NK-92 treated with Interleukin-12 subunit alpha and Interleukin-12 subunit beta, amount 100 ng/mL, for 24 hours (cell line): ENCODE measurements at regions not wholly inside any gene's neighbourhood (a gene's known extent, or its start where the extent isn't known, plus 50 kb on each side); places are given as distances from the start of the nearest gene placed in this dataset.

Experiments used
- DNase-seq: peaks from one replicate; lab custom pipeline; 2025; lab: John Stamatoyannopoulos, UW

GRCh38 chr3:34783876-34784275 lies 855.4 kb upstream of the ARPP21 start:
- DNase-seq = no peak

GRCh38 chr3:34793057-34793456 lies 846.3 kb upstream of the ARPP21 start:
- DNase-seq = no peak

GRCh38 chr3:34807611-34808010 lies 831.7 kb upstream of the ARPP21 start:
- DNase-seq = no peak

GRCh38 chr3:34808287-34808686 lies 831.0 kb upstream of the ARPP21 start:
- no peak for DNase-seq

GRCh38 chr3:34828847-34829246 lies 810.5 kb upstream of the ARPP21 start:
- DNase-seq = no peak

GRCh38 chr3:34832865-34833508 lies 806.3 kb upstream of the ARPP21 start:
- no peak for DNase-seq

GRCh38 chr3:34837848-34838741 lies 801.2 kb upstream of the ARPP21 start:
- DNase-seq = no peak

GRCh38 chr3:34842706-34843480 lies 796.4 kb upstream of the ARPP21 start:
- DNase-seq = no peak

GRCh38 chr3:34844323-34844620 lies 795.1 kb upstream of the ARPP21 start:
- DNase-seq = no peak

- no peak for DNase-seq
Observed at GRCh38 chr3:34851137-34851536, 788.2 kb upstream of the ARPP21 start.

- no peak for DNase-seq
Observed at GRCh38 chr3:34852844-34853439, 786.4 kb upstream of the ARPP21 start.

GRCh38 chr3:34856081-34856947 lies 783.0 kb upstream of the ARPP21 start:
- no peak for DNase-seq

GRCh38 chr3:34858067-34858660 lies 781.2 kb upstream of the ARPP21 start:
- DNase-seq = no peak

GRCh38 chr3:34859746-34860145 lies 779.6 kb upstream of the ARPP21 start:
- no peak for DNase-seq

- DNase-seq = no peak
Observed at GRCh38 chr3:34862456-34862855, 776.9 kb upstream of the ARPP21 start.

GRCh38 chr3:34863485-34863884 lies 775.8 kb upstream of the ARPP21 start:
- DNase-seq = no peak

- DNase-seq = no peak
Observed at GRCh38 chr3:34864011-34864410, 775.3 kb upstream of the ARPP21 start.

- DNase-seq = no peak
Observed at GRCh38 chr3:34865346-34865745, 774.0 kb upstream of the ARPP21 start.

- no peak for DNase-seq
Observed at GRCh38 chr3:34868935-34869334, 770.4 kb upstream of the ARPP21 start.

GRCh38 chr3:34869696-34870095 lies 769.6 kb upstream of the ARPP21 start:
- no peak for DNase-seq

GRCh38 chr3:34872406-34872805 lies 766.9 kb upstream of the ARPP21 start:
- no peak for DNase-seq
